H1 (cell line): ENCODE measurements at regions not wholly inside any gene's neighbourhood (a gene's known extent, or its start where the extent isn't known, plus 50 kb on each side); places are given as distances from the start of the nearest gene placed in this dataset.

Experiments used
- CTCF ChIA-PET: fragments of 300-600 bp; sonication (Branson Sonifier 250); formaldehyde crosslinking; loops from one replicate; lab custom pipeline; 2021; ENCODE audit not compliant: partially characterized antibody; lab: Charles Lee
- POLR2A ChIA-PET: fragments of 300-600 bp; sonication (Branson Sonifier 250); formaldehyde crosslinking; loops from one replicate; lab custom pipeline; 2021; ENCODE audit warnings: inconsistent platforms; ENCODE audit not compliant: partially characterized antibody; lab: Charles Lee
- DNase-seq, 2 experiments: peaks; one replicate each; pipeline versions ENCODE4 v3.0.0 to v3.0.0-alpha.2; 2010 to 2022; ENCODE audit warnings: low spot score in 2 of 2, low read depth in 1 of 2, mixed read lengths in 1 of 2
- FAIRE-seq: peaks from 2 replicates; lab custom pipeline; 2011; peaks lifted over from hg19 to GRCh38; lab: Jason Lieb, UNC
- H2AFZ ChIP-seq: 2 replicates; pipeline ENCODE4 v1.8.1; 2012; ENCODE audit warnings: low read length, inconsistent platforms
- H2AK5ac ChIP-seq: 2 replicates; pipeline ENCODE4 v1.6.1; 2013; ENCODE audit warnings: low read depth, low read length
- H2BK120ac ChIP-seq: replicated peaks from 2 replicates; pipeline ENCODE3; 2013; ENCODE audit warnings: low read depth, low read length, inconsistent platforms
- H2BK12ac ChIP-seq: 2 replicates; pipeline ENCODE4 v1.6.1; 2013; ENCODE audit warnings: low read depth, low read length
- H2BK15ac ChIP-seq: 2 replicates; pipeline ENCODE4 v1.6.1; 2013; ENCODE audit warnings: low read length
- H2BK20ac ChIP-seq: 2 replicates; pipeline ENCODE4 v1.6.1; 2013; ENCODE audit warnings: low read length
- H2BK5ac ChIP-seq: 2 replicates; pipeline ENCODE4 v1.6.1; 2013; ENCODE audit warnings: low read depth, low read length
- H3K14ac ChIP-seq: 2 replicates; pipeline ENCODE4 v1.6.1; 2013; ENCODE audit warnings: inconsistent platforms; ENCODE audit not compliant: insufficient read length
- H3K18ac ChIP-seq: 2 replicates; pipeline ENCODE4 v1.6.1; 2013; ENCODE audit warnings: low read length; ENCODE audit errors: extremely low read depth
- H3K23ac ChIP-seq: 2 replicates; pipeline ENCODE4 v1.6.1; 2013; ENCODE audit warnings: inconsistent platforms; ENCODE audit not compliant: insufficient read length
- H3K23me2 ChIP-seq: 2 replicates; pipeline ENCODE4 v1.6.1; 2013; ENCODE audit warnings: low read depth, low read length
- H3K27ac ChIP-seq: 2 replicates; pipeline ENCODE4 v1.6.1; 2011; ENCODE audit warnings: low read depth, low read length, inconsistent platforms
- H3K27me3 ChIP-seq, 4 experiments: replicated peaks in 1 of 4; 1 replicate in 1 of 4; 2 replicates in 3 of 4; pipeline versions ENCODE4 v1.6.1 to v1.8.1; 2011 to 2013; ENCODE audit warnings: low read length in 3 of 4, mild to moderate bottlenecking in 3 of 4, inconsistent platforms in 2 of 4, mixed read lengths in 2 of 4, moderate library complexity in 1 of 4; ENCODE audit not compliant: control insufficient read depth in 3 of 4, insufficient read depth in 3 of 4; ENCODE audit errors: extremely low read depth in 1 of 4
- H3K36me3 ChIP-seq, 4 experiments: 2 replicates each; pipeline versions ENCODE4 v1.6.1 to v1.8.1; 2011 to 2013; ENCODE audit warnings: mild to moderate bottlenecking in 4 of 4, low read length in 3 of 4, moderate library complexity in 2 of 4, control low read depth in 1 of 4, inconsistent platforms in 1 of 4; ENCODE audit not compliant: insufficient read depth in 4 of 4, control insufficient read depth in 2 of 4
- H3K4ac ChIP-seq: replicated peaks from 2 replicates; pipeline ENCODE3; 2013; ENCODE audit warnings: low read length, low read depth, mixed read lengths, inconsistent platforms; ENCODE audit not compliant: insufficient read length
- H3K4me1 ChIP-seq, 4 experiments: replicated peaks in 1 of 4; 1 replicate in 1 of 4; 2 replicates in 3 of 4; pipeline versions ENCODE4 v1.6.1 to v1.8.1; 2011 to 2013; ENCODE audit warnings: low read length in 3 of 4, inconsistent platforms in 2 of 4, mixed read lengths in 1 of 4; ENCODE audit not compliant: insufficient read depth in 4 of 4, control insufficient read depth in 3 of 4
- H3K4me2 ChIP-seq, 2 experiments: 2 replicates each; pipeline versions ENCODE4 v1.6.1 to v1.8.1; 2011 to 2013; ENCODE audit warnings: low read depth in 2 of 2, low read length in 2 of 2, control low read depth in 1 of 2, inconsistent platforms in 1 of 2, mild to moderate bottlenecking in 1 of 2; ENCODE audit not compliant: insufficient read depth in 1 of 2
- H3K4me3 ChIP-seq, 4 experiments: fragments of 200-600, 300-600 bp in 1 of 4; sonication (generic), shearing (Covaris generic), sonication (Bioruptor Twin) in 1 of 4; 2 replicates each; pipeline versions ENCODE4 v1.5.1 to v1.8.1; 2011 to 2016; ENCODE audit warnings: low read length in 4 of 4, low read depth in 3 of 4, control low read depth in 2 of 4, inconsistent platforms in 2 of 4, mild to moderate bottlenecking in 2 of 4, mixed read lengths in 1 of 4, moderate library complexity in 1 of 4; ENCODE audit not compliant: insufficient read depth in 2 of 4; ENCODE audit errors: extremely low read depth in 1 of 4
- H3K56ac ChIP-seq: replicated peaks from 2 replicates; pipeline ENCODE3; 2013; ENCODE audit warnings: low read depth, mild to moderate bottlenecking, mixed read lengths, low read length, inconsistent platforms; ENCODE audit not compliant: insufficient read length
- H3K79me1 ChIP-seq: 2 replicates; pipeline ENCODE4 v1.6.1; 2013; ENCODE audit warnings: low read depth, low read length, control low read depth
- H3K79me2 ChIP-seq, 2 experiments: 2 replicates each; pipeline versions ENCODE4 v1.6.1 to v1.8.1; 2012 to 2013; ENCODE audit warnings: low read length in 2 of 2, mild to moderate bottlenecking in 2 of 2, inconsistent platforms in 1 of 2; ENCODE audit not compliant: insufficient read depth in 2 of 2, control insufficient read depth in 1 of 2
- H3K9ac ChIP-seq, 4 experiments: replicated peaks in 1 of 4; 1 replicate in 1 of 4; 2 replicates in 3 of 4; pipeline versions ENCODE4 v1.6.1 to v1.8.1; 2011 to 2013; ENCODE audit warnings: low read depth in 3 of 4, low read length in 3 of 4, control low read depth in 2 of 4, mild to moderate bottlenecking in 2 of 4, moderate library complexity in 2 of 4, inconsistent platforms in 1 of 4; ENCODE audit errors: extremely low read depth in 1 of 4
- H3K9me3 ChIP-seq, 2 experiments: 2 replicates each; pipeline versions ENCODE4 v1.6.1 to v1.8.1; 2012 to 2013; ENCODE audit warnings: mild to moderate bottlenecking in 2 of 2, moderate library complexity in 2 of 2, control low read depth in 1 of 2, inconsistent platforms in 1 of 2, low read depth in 1 of 2, low read length in 1 of 2, mixed read lengths in 1 of 2; ENCODE audit not compliant: insufficient read depth in 2 of 2
- H4K20me1 ChIP-seq, 2 experiments: replicated peaks in 1 of 2; 2 replicates each; pipeline versions ENCODE3 to v1.8.1; 2011 to 2013; ENCODE audit warnings: inconsistent platforms in 2 of 2, low read length in 2 of 2, mild to moderate bottlenecking in 1 of 2; ENCODE audit not compliant: insufficient read depth in 2 of 2, control insufficient read depth in 1 of 2
- H4K5ac ChIP-seq: 2 replicates; pipeline ENCODE4 v1.6.1; 2013; ENCODE audit warnings: low read length, low read depth, mixed read lengths, inconsistent platforms; ENCODE audit not compliant: insufficient read length
- H4K8ac ChIP-seq: 2 replicates; pipeline ENCODE4 v1.8.0; 2013; ENCODE audit warnings: mild to moderate bottlenecking, moderate library complexity, low read length, inconsistent platforms; ENCODE audit not compliant: insufficient read depth; ENCODE audit errors: extremely low read depth
- H4K91ac ChIP-seq: replicated peaks from 2 replicates; pipeline ENCODE3; 2013; ENCODE audit warnings: low read length, mixed read lengths, inconsistent platforms; ENCODE audit not compliant: insufficient read length
- BACH1 ChIP-seq: IDR thresholded peaks from 2 replicates; pipeline ENCODE4 v1.6.1; 2012; ENCODE audit warnings: low read length, improper control_type of control experiment
- EGR1 ChIP-seq: IDR thresholded peaks from 2 replicates; pipeline ENCODE4 v1.6.1; 2011; ENCODE audit warnings: low read depth, low read length, borderline replicate concordance
- KDM1A ChIP-seq: fragments of 200-600, 300-600 bp; sonication (generic); IDR thresholded peaks from 2 replicates; pipeline ENCODE4 v1.7.1; 2016; ENCODE audit warnings: mild to moderate bottlenecking, low read length, borderline replicate concordance
- SAP30 ChIP-seq: fragments of 300-600 bp; sonication (generic); IDR thresholded peaks from 2 replicates; pipeline ENCODE4 v1.7.1; 2012; ENCODE audit warnings: low read length, moderate library complexity, mild to moderate bottlenecking, inconsistent platforms; ENCODE audit not compliant: insufficient read depth, insufficient replicate concordance
- SP4 ChIP-seq: IDR thresholded peaks from 2 replicates; pipeline ENCODE4 v1.6.1; 2012; ENCODE audit warnings: low read length, inconsistent platforms
- WGBS, 2 experiments: shearing (Covaris generic) in 1 of 2; methylation state at CpG; one replicate each; pipeline versions ENCODE4 v1.1.6 to v1.1.7; 2013 to 2015; ENCODE audit warnings: low lambda C conversion rate in 2 of 2, mixed read lengths in 2 of 2, inconsistent platforms in 1 of 2, low coverage in 1 of 2, missing lambda C conversion rate in 1 of 2; ENCODE audit not compliant: insufficient replicate concordance in 2 of 2, insufficient coverage in 1 of 2, insufficient read length in 1 of 2; ENCODE audit errors: extremely low coverage in 1 of 2, missing lambda C conversion rate in 1 of 2; 5-methylcytosine and 5-hydroxymethylcytosine counted together

DNA sequence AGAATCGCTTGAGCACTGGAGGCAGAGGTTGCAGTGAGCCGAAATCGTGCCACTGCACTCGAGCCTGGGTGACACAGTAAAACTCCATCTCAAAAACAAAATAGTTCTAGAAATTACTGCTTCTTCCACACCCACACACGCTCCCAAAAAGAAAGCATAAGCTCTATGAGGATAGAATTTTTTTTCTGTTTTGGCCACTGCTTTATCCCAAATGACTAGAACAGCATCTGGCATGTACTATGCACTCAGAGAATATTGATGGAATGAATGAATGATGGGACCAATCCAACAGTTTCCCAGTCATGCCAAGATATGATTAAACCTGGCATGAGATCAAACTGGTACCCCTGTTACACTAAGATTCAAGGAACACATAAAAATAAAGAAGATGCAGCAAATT, 455.4 kb upstream of the CHAC2 start:
- H3K27me3 ChIP-seq = peaks cover 0 to 2% (median 0%) of the 10 kb centered on the region in 4 experiments; a peak in 1 of 7 replicates
- H3K4me2 ChIP-seq = no peak overlapping the region

More for the DNA sequence above, 455.4 kb upstream of the CHAC2 start:
- H3K79me1 ChIP-seq = no peaks in the 10 kb centered on the region
- no peak overlapping the region for H2AFZ ChIP-seq
- WGBS, 2 experiments = 92% methylated on average over 5 of the region's 5 CpGs; no CpG with 5 or more reads in 1 of the 2 experiments
- H3K56ac ChIP-seq = no peak overlapping the region
- H3K14ac ChIP-seq = no peak overlapping the region
- no peak overlapping the region for H2BK15ac ChIP-seq
- no peak overlapping the region for H2BK12ac ChIP-seq
- ChIA-PET POLR2A (no interaction called here), CTCF (no interaction called here)
- no peaks in the 10 kb centered on the region for H3K36me3 ChIP-seq
- H3K79me2 ChIP-seq = no peaks in the 10 kb centered on the region
- H2AK5ac ChIP-seq = no peak overlapping the region
- H3K27ac ChIP-seq = no peak overlapping the region
- H3K4me1 ChIP-seq = peaks cover 0 to 4% (median 0%) of the 10 kb centered on the region in 4 experiments; a peak in 1 of 7 replicates
- FAIRE-seq = no peak
- H3K23me2 ChIP-seq = no peaks in the 10 kb centered on the region
- H3K18ac ChIP-seq = no peak overlapping the region
- no peak overlapping the region for H3K4me3 ChIP-seq
- H2BK20ac ChIP-seq = no peak overlapping the region
- no peak for DNase-seq
- no peak overlapping the region for H4K8ac ChIP-seq
- no peaks in the 10 kb centered on the region for H4K20me1 ChIP-seq
- H2BK120ac ChIP-seq = no peak overlapping the region
- no peak overlapping the region for H3K4ac ChIP-seq
- H3K9ac ChIP-seq = no peak overlapping the region
- no peak overlapping the region for H4K91ac ChIP-seq
- H3K9me3 ChIP-seq = no peaks in the 10 kb centered on the region
- no peak overlapping the region for H2BK5ac ChIP-seq
- H4K5ac ChIP-seq = no peak overlapping the region
- TF ChIP-seq EGR1 (no peak), BACH1 (no peak), KDM1A (no peak), SAP30 (no peak), SP4 (no peak)
- no peak overlapping the region for H3K23ac ChIP-seq
